WTC11 (cell line): ENCODE measurements at regions not wholly inside any gene's neighbourhood (a gene's known extent, or its start where the extent isn't known, plus 50 kb on each side); places are given as distances from the start of the nearest gene placed in this dataset.

Experiments used
- CREB1 ChIP-seq: sonication (generic); formaldehyde crosslinking; IDR thresholded peaks from 2 replicates; pipeline ENCODE4 v1.8.0; 2023; ENCODE audit warnings: mild to moderate bottlenecking, missing genetic modification reagents
- FOXJ3 ChIP-seq: sonication (generic); formaldehyde crosslinking; IDR thresholded peaks from 2 replicates; pipeline ENCODE4 v1.9.0; 2021; ENCODE audit warnings: missing genetic modification reagents, mild to moderate bottlenecking, borderline replicate concordance
- JUN ChIP-seq: sonication (generic); formaldehyde crosslinking; IDR thresholded peaks from 2 replicates; pipeline ENCODE4 v1.8.0; 2023; ENCODE audit warnings: mild to moderate bottlenecking, missing genetic modification reagents
- NR3C1 ChIP-seq: sonication (generic); formaldehyde crosslinking; conservative IDR thresholded peaks from 2 replicates; pipeline ENCODE4 v1.8.1; 2023; ENCODE audit warnings: low read depth, mild to moderate bottlenecking, missing genetic modification reagents
- RORB ChIP-seq: fragments of 250-450 bp; sonication (Bioruptor Pico); IDR thresholded peaks from 2 replicates; pipeline ENCODE4 v1.9.0; 2021; ENCODE audit warnings: mild to moderate bottlenecking
- ZNF121 ChIP-seq: sonication (generic); formaldehyde crosslinking; IDR thresholded peaks from 2 replicates; pipeline ENCODE4 v1.8.0; 2023; ENCODE audit warnings: missing genetic modification reagents
- ZNF232 ChIP-seq: sonication (generic); formaldehyde crosslinking; IDR thresholded peaks from 2 replicates; pipeline ENCODE4 v1.8.0; 2022; ENCODE audit warnings: mild to moderate bottlenecking, missing genetic modification reagents
- TF ChIP-seq, protein P1 (sequence below): fragments of 200-600 bp; IDR thresholded peaks from 2 replicates; pipeline ENCODE4 v1.8.0; 2022; ENCODE audit warnings: antibody characterized with exemption
- TF ChIP-seq, protein P2 (sequence below): sonication (generic); formaldehyde crosslinking; IDR thresholded peaks from 2 replicates; pipeline ENCODE4 v1.8.0; 2022; ENCODE audit warnings: mild to moderate bottlenecking, missing genetic modification reagents
- TF ChIP-seq, protein P3 (sequence below): sonication (generic); formaldehyde crosslinking; IDR thresholded peaks from 2 replicates; pipeline ENCODE4 v1.8.0; 2022; ENCODE audit warnings: mild to moderate bottlenecking, missing genetic modification reagents
- TF ChIP-seq, protein P4 (sequence below): sonication (generic); formaldehyde crosslinking; conservative IDR thresholded peaks from 2 replicates; pipeline ENCODE4 v1.8.1; 2022; ENCODE audit warnings: mild to moderate bottlenecking, missing genetic modification reagents
- TF ChIP-seq, protein P5 (sequence below): sonication (generic); formaldehyde crosslinking; IDR thresholded peaks from 2 replicates; pipeline ENCODE4 v1.8.0; 2023; ENCODE audit warnings: mild to moderate bottlenecking, missing genetic modification reagents
- TF ChIP-seq, protein P6 (sequence below): sonication (generic); formaldehyde crosslinking; IDR thresholded peaks from 2 replicates; pipeline ENCODE4 v1.8.1; 2023; ENCODE audit warnings: mild to moderate bottlenecking, missing genetic modification reagents, moderate library complexity

DNA sequence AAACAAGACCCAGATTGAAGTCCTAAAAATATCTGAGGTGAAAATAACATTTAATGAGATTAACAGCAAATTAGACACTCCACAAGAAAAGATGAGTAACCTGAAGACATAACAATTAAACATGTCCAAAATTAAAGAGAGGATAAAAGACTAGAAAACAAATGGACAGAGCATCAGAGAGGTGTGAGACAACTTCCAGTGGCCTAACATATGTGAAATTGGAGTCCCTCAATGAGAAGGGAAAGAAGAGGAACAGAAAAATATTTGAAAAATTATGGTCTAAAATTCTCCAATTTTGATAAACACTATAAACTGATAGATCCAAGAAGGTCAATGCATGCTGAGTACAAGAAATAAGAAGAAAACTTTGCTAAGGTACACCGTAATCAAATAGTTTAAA lies 151.9 kb downstream of the KITLG start:
- TF ChIP-seq ZNF121 (CRISPR knock-in tag) (no peak), JUN (CRISPR knock-in tag) (no peak), RORB (no peak), ZNF232 (CRISPR knock-in tag) (no peak), NR3C1 (CRISPR knock-in tag) (no peak), CREB1 (CRISPR knock-in tag) (no peak), FOXJ3 (CRISPR knock-in tag) (no peak)
- TF ChIP-seq, protein P1, sequence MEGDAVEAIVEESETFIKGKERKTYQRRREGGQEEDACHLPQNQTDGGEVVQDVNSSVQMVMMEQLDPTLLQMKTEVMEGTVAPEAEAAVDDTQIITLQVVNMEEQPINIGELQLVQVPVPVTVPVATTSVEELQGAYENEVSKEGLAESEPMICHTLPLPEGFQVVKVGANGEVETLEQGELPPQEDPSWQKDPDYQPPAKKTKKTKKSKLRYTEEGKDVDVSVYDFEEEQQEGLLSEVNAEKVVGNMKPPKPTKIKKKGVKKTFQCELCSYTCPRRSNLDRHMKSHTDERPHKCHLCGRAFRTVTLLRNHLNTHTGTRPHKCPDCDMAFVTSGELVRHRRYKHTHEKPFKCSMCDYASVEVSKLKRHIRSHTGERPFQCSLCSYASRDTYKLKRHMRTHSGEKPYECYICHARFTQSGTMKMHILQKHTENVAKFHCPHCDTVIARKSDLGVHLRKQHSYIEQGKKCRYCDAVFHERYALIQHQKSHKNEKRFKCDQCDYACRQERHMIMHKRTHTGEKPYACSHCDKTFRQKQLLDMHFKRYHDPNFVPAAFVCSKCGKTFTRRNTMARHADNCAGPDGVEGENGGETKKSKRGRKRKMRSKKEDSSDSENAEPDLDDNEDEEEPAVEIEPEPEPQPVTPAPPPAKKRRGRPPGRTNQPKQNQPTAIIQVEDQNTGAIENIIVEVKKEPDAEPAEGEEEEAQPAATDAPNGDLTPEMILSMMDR = no peak
- TF ChIP-seq, protein P2, sequence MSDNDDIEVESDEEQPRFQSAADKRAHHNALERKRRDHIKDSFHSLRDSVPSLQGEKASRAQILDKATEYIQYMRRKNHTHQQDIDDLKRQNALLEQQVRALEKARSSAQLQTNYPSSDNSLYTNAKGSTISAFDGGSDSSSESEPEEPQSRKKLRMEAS (CRISPR knock-in tag) = no peak
- TF ChIP-seq, protein P3, sequence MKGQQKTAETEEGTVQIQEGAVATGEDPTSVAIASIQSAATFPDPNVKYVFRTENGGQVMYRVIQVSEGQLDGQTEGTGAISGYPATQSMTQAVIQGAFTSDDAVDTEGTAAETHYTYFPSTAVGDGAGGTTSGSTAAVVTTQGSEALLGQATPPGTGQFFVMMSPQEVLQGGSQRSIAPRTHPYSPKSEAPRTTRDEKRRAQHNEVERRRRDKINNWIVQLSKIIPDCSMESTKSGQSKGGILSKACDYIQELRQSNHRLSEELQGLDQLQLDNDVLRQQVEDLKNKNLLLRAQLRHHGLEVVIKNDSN (CRISPR knock-in tag) = no peak
- TF ChIP-seq, protein P4, sequence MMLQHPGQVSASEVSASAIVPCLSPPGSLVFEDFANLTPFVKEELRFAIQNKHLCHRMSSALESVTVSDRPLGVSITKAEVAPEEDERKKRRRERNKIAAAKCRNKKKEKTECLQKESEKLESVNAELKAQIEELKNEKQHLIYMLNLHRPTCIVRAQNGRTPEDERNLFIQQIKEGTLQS (CRISPR knock-in tag) = no peak
- TF ChIP-seq, protein P5, sequence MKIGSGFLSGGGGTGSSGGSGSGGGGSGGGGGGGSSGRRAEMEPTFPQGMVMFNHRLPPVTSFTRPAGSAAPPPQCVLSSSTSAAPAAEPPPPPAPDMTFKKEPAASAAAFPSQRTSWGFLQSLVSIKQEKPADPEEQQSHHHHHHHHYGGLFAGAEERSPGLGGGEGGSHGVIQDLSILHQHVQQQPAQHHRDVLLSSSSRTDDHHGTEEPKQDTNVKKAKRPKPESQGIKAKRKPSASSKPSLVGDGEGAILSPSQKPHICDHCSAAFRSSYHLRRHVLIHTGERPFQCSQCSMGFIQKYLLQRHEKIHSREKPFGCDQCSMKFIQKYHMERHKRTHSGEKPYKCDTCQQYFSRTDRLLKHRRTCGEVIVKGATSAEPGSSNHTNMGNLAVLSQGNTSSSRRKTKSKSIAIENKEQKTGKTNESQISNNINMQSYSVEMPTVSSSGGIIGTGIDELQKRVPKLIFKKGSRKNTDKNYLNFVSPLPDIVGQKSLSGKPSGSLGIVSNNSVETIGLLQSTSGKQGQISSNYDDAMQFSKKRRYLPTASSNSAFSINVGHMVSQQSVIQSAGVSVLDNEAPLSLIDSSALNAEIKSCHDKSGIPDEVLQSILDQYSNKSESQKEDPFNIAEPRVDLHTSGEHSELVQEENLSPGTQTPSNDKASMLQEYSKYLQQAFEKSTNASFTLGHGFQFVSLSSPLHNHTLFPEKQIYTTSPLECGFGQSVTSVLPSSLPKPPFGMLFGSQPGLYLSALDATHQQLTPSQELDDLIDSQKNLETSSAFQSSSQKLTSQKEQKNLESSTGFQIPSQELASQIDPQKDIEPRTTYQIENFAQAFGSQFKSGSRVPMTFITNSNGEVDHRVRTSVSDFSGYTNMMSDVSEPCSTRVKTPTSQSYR = no peak
- TF ChIP-seq, protein P6, sequence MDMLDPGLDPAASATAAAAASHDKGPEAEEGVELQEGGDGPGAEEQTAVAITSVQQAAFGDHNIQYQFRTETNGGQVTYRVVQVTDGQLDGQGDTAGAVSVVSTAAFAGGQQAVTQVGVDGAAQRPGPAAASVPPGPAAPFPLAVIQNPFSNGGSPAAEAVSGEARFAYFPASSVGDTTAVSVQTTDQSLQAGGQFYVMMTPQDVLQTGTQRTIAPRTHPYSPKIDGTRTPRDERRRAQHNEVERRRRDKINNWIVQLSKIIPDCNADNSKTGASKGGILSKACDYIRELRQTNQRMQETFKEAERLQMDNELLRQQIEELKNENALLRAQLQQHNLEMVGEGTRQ (CRISPR knock-in tag) = no peak
